Fibroblast of pulmonary artery (primary cell): ENCODE measurements at regions not wholly inside any gene's neighbourhood (a gene's known extent, or its start where the extent isn't known, plus 50 kb on each side); places are given as distances from the start of the nearest gene placed in this dataset.

Source experiments
- DNase-seq: peaks from one replicate; pipeline ENCODE4 v3.0.0-alpha.2; 2010; ENCODE audit warnings: low read depth
- H3K4me3 ChIP-seq: replicated peaks from 2 replicates; pipeline ENCODE4 v1.5.1; 2011; ENCODE audit warnings: low read depth, mild to moderate bottlenecking, control low read depth, low read length, moderate library complexity
- CTCF ChIP-seq: IDR thresholded peaks from 2 replicates; pipeline ENCODE4 v1.5.1; 2011; ENCODE audit warnings: mild to moderate bottlenecking, control low read depth, low read length, inconsistent platforms; ENCODE audit errors: missing control alignments

- TF ChIP-seq CTCF = no peak
- no peak overlapping the region for H3K4me3 ChIP-seq
- DNase-seq = peak; percentile 71
Measured at GRCh38 chr11:106482917-106483785, 405.7 kb downstream of the AASDHPPT start.

- no peak for TF ChIP-seq CTCF
- DNase-seq = no peak
- no peak overlapping the region for H3K4me3 ChIP-seq
Measured at GRCh38 chr11:106491751-106492150, 414.3 kb downstream of the AASDHPPT start.

- DNase-seq = peak; percentile 30
- no peak for TF ChIP-seq CTCF
- no peak overlapping the region for H3K4me3 ChIP-seq
Measured at GRCh38 chr11:106493751-106494150, 416.3 kb downstream of the AASDHPPT start.

GRCh38 chr11:106495046-106495445, 417.6 kb downstream of the AASDHPPT start:
- no peak for TF ChIP-seq CTCF
- H3K4me3 ChIP-seq = no peak overlapping the region
- peak; percentile 17 for DNase-seq

- no peak for DNase-seq
- TF ChIP-seq CTCF = no peak
- no peak overlapping the region for H3K4me3 ChIP-seq
Measured at GRCh38 chr11:106496677-106497076, 419.2 kb downstream of the AASDHPPT start.

GRCh38 chr11:106497321-106497720, 419.9 kb downstream of the AASDHPPT start:
- no peak overlapping the region for H3K4me3 ChIP-seq
- TF ChIP-seq CTCF = no peak
- DNase-seq = no peak

GRCh38 chr11:106497822-106498221, 420.4 kb downstream of the AASDHPPT start:
- H3K4me3 ChIP-seq = no peak overlapping the region
- no peak for DNase-seq
- TF ChIP-seq CTCF = no peak
